ENCODE measurements at regions not wholly inside any gene's neighbourhood (a gene's known extent, or its start where the extent isn't known, plus 50 kb on each side); places are given as distances from the start of the nearest gene placed in this dataset.
A peak's percentile ranks its signal among the peaks of the same experiment; 100 is the strongest.

DNA sequence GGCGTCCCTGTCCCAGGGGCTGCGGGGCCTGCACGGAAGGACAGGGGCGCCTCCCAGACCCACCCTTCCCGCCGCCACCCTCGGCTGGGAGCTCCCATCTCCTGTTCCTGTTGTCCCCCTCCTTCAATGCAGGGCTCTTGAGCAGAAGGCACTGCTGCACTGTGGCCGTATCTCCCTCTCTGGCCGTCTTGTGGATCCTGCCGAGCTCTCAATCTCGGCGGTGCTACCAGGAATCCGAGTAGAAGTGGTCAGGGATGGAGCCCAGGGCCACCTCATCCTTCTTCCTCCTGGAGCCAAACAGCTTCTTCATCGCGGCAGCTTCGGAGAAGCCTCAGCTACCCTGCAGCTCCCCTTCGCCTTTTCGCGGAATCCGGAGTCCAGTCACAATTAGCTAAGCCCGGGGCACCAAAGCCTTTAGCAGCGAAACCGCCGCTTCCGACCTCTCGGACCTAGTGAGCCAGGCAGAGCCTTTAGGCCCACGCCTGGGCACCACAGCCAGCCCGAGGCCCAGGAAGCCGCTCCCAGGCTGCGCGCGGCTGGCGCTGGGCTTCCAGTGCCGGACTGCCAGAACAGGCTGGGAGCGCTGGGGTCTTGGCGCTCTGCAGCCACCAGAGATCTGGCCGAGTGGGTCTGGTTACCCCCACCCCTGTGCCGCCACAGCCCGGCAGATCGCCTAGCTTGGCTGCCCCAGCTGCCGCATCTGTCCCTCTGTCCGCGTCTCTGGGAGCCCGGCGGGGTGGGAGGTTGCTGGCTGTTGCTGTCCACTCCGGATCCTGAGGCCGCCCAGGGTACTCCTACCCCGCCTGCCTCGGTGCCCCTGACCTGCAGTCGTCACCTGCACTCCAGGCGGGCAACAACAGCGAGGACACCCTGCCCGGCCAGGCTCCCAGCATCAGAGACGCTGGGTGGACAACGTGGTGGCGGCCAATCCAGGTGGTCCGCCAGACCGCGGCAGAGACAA, 69.1 kb downstream of the ASCL4 start:
- Histone ChIP-seq H3K27me3 (peaks cover 0 to 31% (median 17%) of the 10 kb centered on the region in 4 donors), H3K36me3 (no peaks in the 10 kb centered on the region), H3K4me3 (peak overlapping the region in 3 of 4 donors; percentile 21 to 44 (median 36)), H3K9me3 (no peaks in the 10 kb centered on the region), H3K27ac (no peak overlapping the region), H3K4me1 (peaks cover 11 to 21% (median 17%) of the 10 kb centered on the region in 4 donors)
- DNase-seq (peak in 1 of 2 donors; percentile 52), ATAC-seq (ENCODE audit: low FRiP score in 2 of 2) (peak; percentile 34 to 72)
- TF ChIP-seq EP300 (IDR thresholded peaks at IDR 0.05): no peak
- no peak for TF ChIP-seq POLR2AphosphoS5 (IDR thresholded peaks at IDR 0.05)
- TF ChIP-seq, protein P1, sequence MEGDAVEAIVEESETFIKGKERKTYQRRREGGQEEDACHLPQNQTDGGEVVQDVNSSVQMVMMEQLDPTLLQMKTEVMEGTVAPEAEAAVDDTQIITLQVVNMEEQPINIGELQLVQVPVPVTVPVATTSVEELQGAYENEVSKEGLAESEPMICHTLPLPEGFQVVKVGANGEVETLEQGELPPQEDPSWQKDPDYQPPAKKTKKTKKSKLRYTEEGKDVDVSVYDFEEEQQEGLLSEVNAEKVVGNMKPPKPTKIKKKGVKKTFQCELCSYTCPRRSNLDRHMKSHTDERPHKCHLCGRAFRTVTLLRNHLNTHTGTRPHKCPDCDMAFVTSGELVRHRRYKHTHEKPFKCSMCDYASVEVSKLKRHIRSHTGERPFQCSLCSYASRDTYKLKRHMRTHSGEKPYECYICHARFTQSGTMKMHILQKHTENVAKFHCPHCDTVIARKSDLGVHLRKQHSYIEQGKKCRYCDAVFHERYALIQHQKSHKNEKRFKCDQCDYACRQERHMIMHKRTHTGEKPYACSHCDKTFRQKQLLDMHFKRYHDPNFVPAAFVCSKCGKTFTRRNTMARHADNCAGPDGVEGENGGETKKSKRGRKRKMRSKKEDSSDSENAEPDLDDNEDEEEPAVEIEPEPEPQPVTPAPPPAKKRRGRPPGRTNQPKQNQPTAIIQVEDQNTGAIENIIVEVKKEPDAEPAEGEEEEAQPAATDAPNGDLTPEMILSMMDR (IDR thresholded peaks at IDR 0.05): no peak
- no peak for TF ChIP-seq POLR2A (IDR thresholded peaks at IDR 0.05)
- 5 to 9% methylated on average over 7 to 46 of the region's 59 CpGs for WGBS, 2 donors

DNA sequence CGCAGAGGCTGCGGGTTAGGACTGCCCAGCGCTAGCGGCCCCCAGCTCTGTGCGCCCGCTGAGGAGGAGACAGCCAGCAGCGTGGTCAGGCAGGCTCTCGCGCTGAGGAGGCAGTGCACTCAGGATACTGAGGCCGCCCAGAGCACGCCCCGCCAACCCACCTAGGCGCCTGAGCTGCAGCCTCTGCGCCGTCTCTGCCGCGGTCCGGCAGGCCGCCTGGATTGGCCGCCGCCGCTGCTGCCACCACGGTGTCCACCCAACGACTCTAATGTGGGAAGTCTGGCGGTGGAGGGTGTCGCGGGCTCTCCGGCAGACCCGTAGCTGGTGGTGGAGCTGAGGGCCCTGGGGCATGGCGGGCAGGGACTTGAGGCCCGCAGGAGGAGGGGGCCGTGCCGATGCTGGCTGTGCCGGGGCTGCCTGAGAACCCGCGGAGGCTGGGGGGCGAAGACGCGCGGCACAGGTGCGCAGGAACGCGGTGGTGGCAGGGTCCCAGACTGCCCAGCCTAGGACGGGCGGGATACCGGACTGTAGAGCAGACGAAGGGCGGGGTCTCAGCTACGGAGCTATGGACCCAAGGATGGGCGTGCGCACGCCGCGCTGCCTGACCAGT, 69.9 kb downstream of the ASCL4 start:
- DNase-seq: peak in 1 of 2 donors; percentile 82
- H3K36me3 ChIP-seq: no peaks in the 10 kb centered on the region
- peak; percentile 20 to 67 for ATAC-seq (ENCODE audit: low FRiP score in 2 of 2)
- H3K4me1 ChIP-seq: peaks cover 11 to 21% (median 17%) of the 10 kb centered on the region in 4 donors
- no peaks in the 10 kb centered on the region for H3K9me3 ChIP-seq
- H3K27me3 ChIP-seq: peaks cover 0 to 31% (median 17%) of the 10 kb centered on the region in 4 donors
- H3K4me3 ChIP-seq: peak overlapping the region in 3 of 4 donors; percentile 21 to 44 (median 36)
- H3K27ac ChIP-seq: no peak overlapping the region
- TF ChIP-seq POLR2AphosphoS5 (IDR thresholded peaks at IDR 0.05): no peak
- TF ChIP-seq, protein P1 (IDR thresholded peaks at IDR 0.05): no peak
- TF ChIP-seq POLR2A (IDR thresholded peaks at IDR 0.05): no peak
- no peak for TF ChIP-seq EP300 (IDR thresholded peaks at IDR 0.05)
- 6 to 7% methylated on average over 18 to 37 of the region's 54 CpGs for WGBS, 2 donors

DNA sequence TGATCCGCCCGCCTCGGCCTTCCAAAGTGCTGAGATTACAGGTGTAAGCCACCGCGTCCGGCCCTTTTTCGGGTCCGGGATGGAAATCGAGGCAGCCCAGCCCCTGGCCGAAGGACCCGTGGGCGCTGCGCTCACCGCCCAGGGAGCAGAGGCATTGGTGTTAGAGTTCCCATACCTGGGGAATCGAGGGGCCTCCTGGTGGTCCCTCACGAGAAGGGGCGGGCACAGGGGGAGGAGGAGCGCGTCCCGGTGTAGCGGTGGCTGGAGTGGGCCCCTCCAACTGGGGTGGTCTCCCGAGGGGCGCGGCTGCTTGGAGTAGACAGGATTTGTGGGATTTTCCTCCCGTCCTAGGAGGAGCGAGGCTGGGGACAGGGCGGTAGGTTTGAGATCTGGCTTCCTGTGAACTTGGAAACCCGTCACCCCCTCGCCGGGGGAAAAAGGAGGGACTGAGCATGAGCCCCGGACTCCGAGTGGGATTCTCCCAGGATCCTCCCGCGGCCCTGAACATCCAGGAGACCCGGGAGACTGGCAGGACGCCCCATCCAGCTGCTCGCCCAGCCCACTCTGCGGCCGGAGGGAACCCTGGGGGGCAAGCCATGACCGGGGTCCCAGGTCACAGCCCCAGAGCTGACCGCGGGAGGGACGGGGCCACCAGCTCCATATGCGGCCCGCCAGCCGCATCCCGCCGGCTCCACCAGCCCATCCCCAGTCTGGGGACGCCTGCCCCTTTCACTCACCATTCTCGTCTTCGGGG, 70.9 kb downstream of the ASCL4 start:
- DNase-seq (peak in 1 of 2 donors; percentile 65), ATAC-seq (ENCODE audit: low FRiP score in 2 of 2) (no peak)
- Histone ChIP-seq H3K27me3 (peaks cover 0 to 31% (median 17%) of the 10 kb centered on the region in 4 donors), H3K36me3 (no peaks in the 10 kb centered on the region), H3K9me3 (no peaks in the 10 kb centered on the region), H3K4me1 (peaks cover 11 to 21% (median 17%) of the 10 kb centered on the region in 4 donors), H3K4me3 (no peak overlapping the region), H3K27ac (no peak overlapping the region)
- WGBS, 2 donors: 10 to 28% methylated on average over 3 to 36 of the region's 51 CpGs
- TF ChIP-seq, protein P1 (IDR thresholded peaks at IDR 0.05): no peak
- TF ChIP-seq POLR2A (IDR thresholded peaks at IDR 0.05) (no peak), EP300 (IDR thresholded peaks at IDR 0.05) (no peak), POLR2AphosphoS5 (IDR thresholded peaks at IDR 0.05) (no peak)

DNA sequence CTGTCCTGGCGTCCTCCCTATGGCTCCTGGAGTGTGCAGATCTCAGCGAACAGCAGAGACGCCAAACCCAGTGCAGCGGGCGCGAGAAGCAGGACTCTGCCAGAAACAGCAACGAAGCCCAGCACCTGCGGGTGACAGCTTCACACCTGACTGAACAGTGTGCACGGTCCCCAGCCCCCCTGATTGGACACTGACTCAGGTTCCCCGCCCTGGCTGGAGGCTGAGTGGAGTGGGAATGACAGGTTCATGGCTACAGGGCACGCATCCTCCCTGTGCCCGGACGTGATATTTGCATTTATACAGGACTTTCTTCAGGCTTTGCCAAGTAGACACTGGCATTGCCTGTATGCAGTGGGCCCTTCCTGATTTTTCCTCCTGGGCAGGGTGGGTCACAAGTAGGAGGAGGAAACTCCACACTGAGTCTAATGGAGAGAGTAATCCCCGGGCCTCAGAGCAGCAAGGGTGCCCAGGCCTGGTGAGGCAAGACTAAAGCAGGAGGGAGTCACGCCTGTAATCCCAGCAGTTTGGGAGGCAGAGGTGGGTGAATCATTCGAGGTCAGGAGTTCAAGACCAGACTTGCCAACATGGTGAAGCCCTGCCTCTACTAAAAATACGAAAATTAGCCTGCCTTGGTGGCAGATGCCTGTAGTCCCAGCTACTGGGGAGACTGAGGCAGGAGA, 71.6 kb downstream of the ASCL4 start:
- Histone ChIP-seq H3K9me3 (no peaks in the 10 kb centered on the region), H3K27me3 (peaks cover 0 to 31% (median 17%) of the 10 kb centered on the region in 4 donors), H3K4me1 (peaks cover 11 to 21% (median 17%) of the 10 kb centered on the region in 4 donors), H3K27ac (no peak overlapping the region), H3K4me3 (no peak overlapping the region), H3K36me3 (no peaks in the 10 kb centered on the region)
- ATAC-seq (ENCODE audit: low FRiP score in 2 of 2) (no peak), DNase-seq (no peak)
- 79 to 80% methylated on average over 3 to 14 of the region's 17 CpGs for WGBS, 2 donors
- TF ChIP-seq POLR2A (IDR thresholded peaks at IDR 0.05) (no peak), EP300 (IDR thresholded peaks at IDR 0.05) (no peak), POLR2AphosphoS5 (IDR thresholded peaks at IDR 0.05) (no peak)
- TF ChIP-seq, protein P1 (IDR thresholded peaks at IDR 0.05): no peak

All from upper lobe of left lung (tissue), 6 donors.